Glutamatergic neuron (in vitro differentiated cells): ENCODE measurements at regions not wholly inside any gene's neighbourhood (a gene's known extent, or its start where the extent isn't known, plus 50 kb on each side); places are given as distances from the start of the nearest gene placed in this dataset.

Source experiments
- DNase-seq: peaks from one replicate; pipeline ENCODE4 v3.0.0; 2022
- H3K27ac Mint-ChIP-seq: one replicate; pipeline ENCODE4 v1.8.0; 2020; ENCODE audit warnings: mild to moderate bottlenecking, mixed read lengths, inconsistent platforms; ENCODE audit not compliant: unreplicated experiment
- H3K27me3 Mint-ChIP-seq: one replicate; pipeline ENCODE4 v1.8.0; 2020; ENCODE audit warnings: mild to moderate bottlenecking, moderate library complexity, mixed read lengths, inconsistent platforms; ENCODE audit not compliant: unreplicated experiment
- H3K36me3 Mint-ChIP-seq: one replicate; pipeline ENCODE4 v1.8.0; 2020; ENCODE audit warnings: mild to moderate bottlenecking, mixed read lengths, inconsistent platforms; ENCODE audit not compliant: unreplicated experiment
- H3K4me1 Mint-ChIP-seq: one replicate; pipeline ENCODE4 v1.8.0; 2020; ENCODE audit warnings: mild to moderate bottlenecking, low read depth, mixed read lengths, inconsistent platforms; ENCODE audit not compliant: unreplicated experiment
- H3K4me3 Mint-ChIP-seq: one replicate; pipeline ENCODE4 v1.8.0; 2020; ENCODE audit warnings: mild to moderate bottlenecking, mixed read lengths, inconsistent platforms; ENCODE audit not compliant: unreplicated experiment
- H3K9me3 Mint-ChIP-seq: one replicate; pipeline ENCODE4 v1.8.0; 2020; ENCODE audit warnings: mild to moderate bottlenecking, moderate library complexity, mixed read lengths, inconsistent platforms; ENCODE audit not compliant: unreplicated experiment
- TF ChIP-seq, protein P1 (sequence below): fragments of 200-600 bp; sonication (generic); IDR thresholded peaks from one replicate; pipeline ENCODE4 v1.5.0; 2021; ENCODE audit not compliant: partially characterized antibody, unreplicated experiment

- H3K27ac Mint-ChIP-seq: no peak overlapping the region
- H3K4me1 Mint-ChIP-seq: peaks cover 1% of the 10 kb centered on the region
- peaks cover 10% of the 10 kb centered on the region for H3K27me3 Mint-ChIP-seq
- H3K4me3 Mint-ChIP-seq: no peak overlapping the region
- H3K36me3 Mint-ChIP-seq: no peaks in the 10 kb centered on the region
- peaks cover 3% of the 10 kb centered on the region for H3K9me3 Mint-ChIP-seq
- TF ChIP-seq, protein P1, sequence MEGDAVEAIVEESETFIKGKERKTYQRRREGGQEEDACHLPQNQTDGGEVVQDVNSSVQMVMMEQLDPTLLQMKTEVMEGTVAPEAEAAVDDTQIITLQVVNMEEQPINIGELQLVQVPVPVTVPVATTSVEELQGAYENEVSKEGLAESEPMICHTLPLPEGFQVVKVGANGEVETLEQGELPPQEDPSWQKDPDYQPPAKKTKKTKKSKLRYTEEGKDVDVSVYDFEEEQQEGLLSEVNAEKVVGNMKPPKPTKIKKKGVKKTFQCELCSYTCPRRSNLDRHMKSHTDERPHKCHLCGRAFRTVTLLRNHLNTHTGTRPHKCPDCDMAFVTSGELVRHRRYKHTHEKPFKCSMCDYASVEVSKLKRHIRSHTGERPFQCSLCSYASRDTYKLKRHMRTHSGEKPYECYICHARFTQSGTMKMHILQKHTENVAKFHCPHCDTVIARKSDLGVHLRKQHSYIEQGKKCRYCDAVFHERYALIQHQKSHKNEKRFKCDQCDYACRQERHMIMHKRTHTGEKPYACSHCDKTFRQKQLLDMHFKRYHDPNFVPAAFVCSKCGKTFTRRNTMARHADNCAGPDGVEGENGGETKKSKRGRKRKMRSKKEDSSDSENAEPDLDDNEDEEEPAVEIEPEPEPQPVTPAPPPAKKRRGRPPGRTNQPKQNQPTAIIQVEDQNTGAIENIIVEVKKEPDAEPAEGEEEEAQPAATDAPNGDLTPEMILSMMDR: no peak
- DNase-seq: no peak
Measured at GRCh38 chr1:29586215-29586614, 349.9 kb downstream of the PTPRU start.

DNA sequence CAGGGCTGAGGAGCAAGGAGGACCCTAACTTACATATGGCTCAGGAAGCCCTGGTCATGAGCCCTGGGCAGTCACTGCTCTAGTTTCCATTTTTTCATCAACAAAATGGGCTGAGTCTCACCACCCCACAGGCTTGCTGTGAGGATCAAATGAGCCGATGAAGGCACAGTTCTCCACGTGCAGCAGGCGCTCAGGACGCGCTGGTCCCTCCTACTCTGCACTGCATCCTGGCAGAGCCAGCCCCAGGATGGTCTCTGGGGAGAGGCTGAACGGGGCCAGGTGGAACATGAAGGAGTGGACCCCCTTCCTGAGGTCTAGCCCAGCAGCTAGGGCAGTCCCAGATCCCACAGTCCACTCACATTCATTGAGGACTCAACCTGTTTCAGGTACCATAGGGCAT lies 349.3 kb downstream of the PTPRU start:
- H3K27me3 Mint-ChIP-seq: peaks cover 10% of the 10 kb centered on the region

DNA sequence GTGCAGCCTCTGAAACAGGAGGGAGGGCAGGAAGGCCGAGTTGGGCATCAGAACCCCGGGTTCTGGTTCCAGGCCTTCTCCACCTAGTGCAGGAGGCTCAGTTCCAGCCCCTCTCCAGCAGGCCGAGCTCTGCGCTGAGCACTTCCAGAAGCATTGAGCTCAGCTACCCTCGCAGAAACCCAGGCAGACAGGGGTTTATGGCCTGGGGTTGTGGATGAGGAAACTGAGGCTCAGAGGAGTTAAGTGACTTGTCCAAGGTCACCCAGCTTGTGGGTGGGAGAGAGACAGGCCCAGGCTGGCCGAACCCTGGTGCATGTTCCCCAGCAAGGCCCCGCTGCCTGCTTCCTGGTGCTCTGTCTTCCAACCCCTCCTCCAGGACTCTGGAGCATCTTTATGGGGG lies 348.9 kb downstream of the PTPRU start:
- TF ChIP-seq, protein P1: no peak
- no peak overlapping the region for H3K4me3 Mint-ChIP-seq
- no peaks in the 10 kb centered on the region for H3K36me3 Mint-ChIP-seq
- H3K27ac Mint-ChIP-seq: no peak overlapping the region
- H3K4me1 Mint-ChIP-seq: peaks cover 5% of the 10 kb centered on the region
- peaks cover 3% of the 10 kb centered on the region for H3K9me3 Mint-ChIP-seq
- H3K27me3 Mint-ChIP-seq: peaks cover 13% of the 10 kb centered on the region
- DNase-seq: no peak

More for the DNA sequence above, 349.3 kb downstream of the PTPRU start:
- H3K4me1 Mint-ChIP-seq: peaks cover 1% of the 10 kb centered on the region
- H3K36me3 Mint-ChIP-seq: no peaks in the 10 kb centered on the region
- TF ChIP-seq, protein P1: no peak
- H3K4me3 Mint-ChIP-seq: no peak overlapping the region
- H3K9me3 Mint-ChIP-seq: peaks cover 3% of the 10 kb centered on the region
- DNase-seq: no peak
- no peak overlapping the region for H3K27ac Mint-ChIP-seq

- H3K9me3 Mint-ChIP-seq: peaks cover 3% of the 10 kb centered on the region
- no peaks in the 10 kb centered on the region for H3K36me3 Mint-ChIP-seq
- no peak overlapping the region for H3K27ac Mint-ChIP-seq
- DNase-seq: no peak
- TF ChIP-seq, protein P1: no peak
- no peak overlapping the region for H3K4me3 Mint-ChIP-seq
- H3K27me3 Mint-ChIP-seq: peaks cover 13% of the 10 kb centered on the region
- peaks cover 8% of the 10 kb centered on the region for H3K4me1 Mint-ChIP-seq
Measured at GRCh38 chr1:29584776-29585175, 348.5 kb downstream of the PTPRU start.

GRCh38 chr1:29584362-29584761 lies 348.0 kb downstream of the PTPRU start:
- H3K4me1 Mint-ChIP-seq: peaks cover 12% of the 10 kb centered on the region
- TF ChIP-seq, protein P1: no peak
- DNase-seq: no peak
- H3K27me3 Mint-ChIP-seq: peaks cover 13% of the 10 kb centered on the region
- no peak overlapping the region for H3K27ac Mint-ChIP-seq
- H3K9me3 Mint-ChIP-seq: peaks cover 3% of the 10 kb centered on the region
- H3K4me3 Mint-ChIP-seq: no peak overlapping the region
- H3K36me3 Mint-ChIP-seq: no peaks in the 10 kb centered on the region
